Activated B cell treated with CpG ODN at 0.5 μM for 24 hours (primary cell): ENCODE measurements at regions not wholly inside any gene's neighbourhood (a gene's known extent, or its start where the extent isn't known, plus 50 kb on each side); places are given as distances from the start of the nearest gene placed in this dataset.

Experiments used
- ATAC-seq: fragments of 200-7000 bp; cut with Tn5 transposase; one replicate; pipeline ENCODE4 v1.10.0; 2021; ENCODE audit warnings: low read depth, mild to moderate bottlenecking, moderate library complexity
- CTCF ChIA-PET: fragments of 350-600 bp; sonication (Branson Sonifier 250); formaldehyde crosslinking; loops from one replicate; lab custom pipeline; 2021; ENCODE audit warnings: antibody characterized with exemption; lab: Charles Lee
- POLR2A ChIA-PET: fragments of 350-600 bp; sonication (Branson Sonifier 250); formaldehyde crosslinking; loops from one replicate; lab custom pipeline; 2021; ENCODE audit warnings: antibody characterized with exemption; lab: Charles Lee
- DNase-seq: peaks from one replicate; pipeline ENCODE4 v3.0.0; 2022
- H3K27ac Mint-ChIP-seq: one replicate; pipeline ENCODE4 v1.8.0; 2020; ENCODE audit warnings: mixed read lengths
- H3K27me3 Mint-ChIP-seq: one replicate; pipeline ENCODE4 v1.8.0; 2021; ENCODE audit warnings: mixed read lengths
- H3K36me3 Mint-ChIP-seq: one replicate; pipeline ENCODE4 v1.8.0; 2021; ENCODE audit warnings: low read depth, mixed read lengths
- H3K4me1 Mint-ChIP-seq: one replicate; pipeline ENCODE4 v1.8.0; 2021; ENCODE audit warnings: mixed read lengths
- H3K4me3 Mint-ChIP-seq: one replicate; pipeline ENCODE4 v1.8.0; 2020; ENCODE audit warnings: mild to moderate bottlenecking, mixed read lengths
- H3K9me3 Mint-ChIP-seq: one replicate; pipeline ENCODE4 v1.8.0; 2020; ENCODE audit warnings: mixed read lengths
- intact Hi-C: fragments of 100-400 bp; cut with micrococcal nuclease; formaldehyde crosslinking; loops from one replicate; pipeline ENCODE4 v1.15.1; 2024
- TF ChIP-seq, protein P1 (sequence below): fragments of 200-600 bp; IDR thresholded peaks from one replicate; pipeline ENCODE4 v1.8.0; 2022; ENCODE audit warnings: antibody characterized with exemption, mild to moderate bottlenecking

DNA sequence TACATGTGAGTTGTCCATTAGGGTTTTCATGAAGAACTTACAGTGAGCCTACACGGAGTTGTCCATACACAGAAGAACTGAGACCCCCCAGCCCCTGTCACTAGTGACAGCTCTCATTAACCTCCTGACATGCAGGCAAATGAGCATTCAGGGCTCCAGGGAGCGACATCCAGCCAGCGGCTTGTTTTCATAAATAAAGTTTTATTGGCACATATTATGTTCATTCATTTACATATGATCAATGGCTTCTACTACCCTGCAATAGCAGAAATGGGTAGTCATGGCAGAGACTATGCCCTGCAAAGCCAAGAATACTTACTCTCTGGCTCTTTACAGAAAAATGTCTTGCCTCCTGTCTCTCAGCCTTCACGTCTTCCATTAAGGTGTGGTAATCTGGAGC lies 553.5 kb downstream of the EDEM1 start:
- TF ChIP-seq, protein P1, sequence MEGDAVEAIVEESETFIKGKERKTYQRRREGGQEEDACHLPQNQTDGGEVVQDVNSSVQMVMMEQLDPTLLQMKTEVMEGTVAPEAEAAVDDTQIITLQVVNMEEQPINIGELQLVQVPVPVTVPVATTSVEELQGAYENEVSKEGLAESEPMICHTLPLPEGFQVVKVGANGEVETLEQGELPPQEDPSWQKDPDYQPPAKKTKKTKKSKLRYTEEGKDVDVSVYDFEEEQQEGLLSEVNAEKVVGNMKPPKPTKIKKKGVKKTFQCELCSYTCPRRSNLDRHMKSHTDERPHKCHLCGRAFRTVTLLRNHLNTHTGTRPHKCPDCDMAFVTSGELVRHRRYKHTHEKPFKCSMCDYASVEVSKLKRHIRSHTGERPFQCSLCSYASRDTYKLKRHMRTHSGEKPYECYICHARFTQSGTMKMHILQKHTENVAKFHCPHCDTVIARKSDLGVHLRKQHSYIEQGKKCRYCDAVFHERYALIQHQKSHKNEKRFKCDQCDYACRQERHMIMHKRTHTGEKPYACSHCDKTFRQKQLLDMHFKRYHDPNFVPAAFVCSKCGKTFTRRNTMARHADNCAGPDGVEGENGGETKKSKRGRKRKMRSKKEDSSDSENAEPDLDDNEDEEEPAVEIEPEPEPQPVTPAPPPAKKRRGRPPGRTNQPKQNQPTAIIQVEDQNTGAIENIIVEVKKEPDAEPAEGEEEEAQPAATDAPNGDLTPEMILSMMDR: no peak
- ChIA-PET CTCF (no interaction called here), POLR2A (no interaction called here)
- Mint-ChIP-seq H3K27me3 (peaks cover 2% of the 10 kb centered on the region), H3K4me3 (no peak overlapping the region), H3K27ac (no peak overlapping the region), H3K4me1 (no peaks in the 10 kb centered on the region), H3K9me3 (no peaks in the 10 kb centered on the region), H3K36me3 (no peaks in the 10 kb centered on the region)
- ATAC-seq (no peak), DNase-seq (no peak)
- intact Hi-C loops: no loop called here

DNA sequence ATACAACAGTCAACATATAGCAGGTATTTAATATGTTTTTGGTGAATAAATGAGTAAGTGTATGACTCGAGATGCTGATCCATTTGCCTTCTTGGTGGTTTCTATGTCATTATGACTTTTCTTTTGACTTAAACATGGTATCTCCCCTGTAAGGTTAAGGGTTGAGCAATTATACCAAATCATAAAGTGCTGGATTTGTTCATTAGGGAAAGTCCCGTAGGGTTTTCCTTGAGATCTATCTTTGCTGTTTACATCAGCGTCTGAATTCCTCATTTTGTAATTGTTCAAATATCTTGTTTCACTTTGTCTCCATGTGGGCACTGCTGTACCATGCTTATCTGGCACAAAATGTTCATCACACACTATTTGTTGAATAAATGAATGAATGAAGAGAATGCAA lies 562.6 kb downstream of the EDEM1 start:
- no peaks in the 10 kb centered on the region for H3K27me3 Mint-ChIP-seq
- POLR2A ChIA-PET: no interaction called here
- H3K36me3 Mint-ChIP-seq: no peaks in the 10 kb centered on the region
- intact Hi-C loops: no loop called here
- H3K27ac Mint-ChIP-seq: no peak overlapping the region
- no peaks in the 10 kb centered on the region for H3K9me3 Mint-ChIP-seq
- H3K4me3 Mint-ChIP-seq: no peak overlapping the region
- DNase-seq (no peak), ATAC-seq (no peak)
- CTCF ChIA-PET: no interaction called here
- H3K4me1 Mint-ChIP-seq: no peaks in the 10 kb centered on the region
- TF ChIP-seq, protein P1: no peak

DNA sequence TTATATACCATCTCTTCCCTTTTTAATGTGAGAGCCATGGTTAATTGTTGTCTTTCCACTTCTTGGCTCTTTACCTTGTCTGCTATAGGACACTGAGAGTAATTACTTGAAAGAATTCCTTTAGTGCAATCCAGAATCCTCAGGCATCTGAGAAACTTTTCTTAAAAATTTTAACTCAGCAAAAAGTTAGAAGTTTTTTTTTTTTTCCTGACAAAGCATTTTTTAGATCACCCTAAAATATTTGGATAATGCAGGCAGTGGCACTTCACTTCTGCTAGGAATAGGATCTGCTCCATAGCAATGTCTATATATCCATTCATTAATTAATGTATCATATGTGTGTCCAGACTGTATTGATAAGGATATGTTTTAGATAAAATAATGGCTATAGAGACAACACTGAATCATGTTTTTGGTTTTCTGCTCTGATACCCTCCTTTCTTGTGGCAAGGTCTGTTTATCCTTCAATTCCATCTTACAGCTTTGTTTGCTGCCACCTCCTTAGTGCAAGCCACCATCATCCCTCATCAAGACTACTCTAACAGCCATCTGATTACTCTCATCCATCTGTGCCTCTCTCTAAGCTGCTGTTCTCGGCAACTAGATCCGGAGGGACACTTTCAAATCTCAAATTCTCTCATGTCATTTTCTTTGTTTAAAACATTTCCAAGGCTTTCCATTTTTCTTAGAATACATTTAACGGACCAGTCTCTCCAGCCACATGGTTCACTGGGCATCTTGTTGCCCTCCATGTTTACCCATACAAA lies 563.5 kb downstream of the EDEM1 start:
- no peaks in the 10 kb centered on the region for H3K36me3 Mint-ChIP-seq
- ChIA-PET CTCF (no interaction called here), POLR2A (no interaction called here)
- TF ChIP-seq, protein P1: no peak
- intact Hi-C loops: no loop called here
- no peaks in the 10 kb centered on the region for H3K27me3 Mint-ChIP-seq
- no peaks in the 10 kb centered on the region for H3K4me1 Mint-ChIP-seq
- no peak overlapping the region for H3K4me3 Mint-ChIP-seq
- no peak overlapping the region for H3K27ac Mint-ChIP-seq
- no peak for DNase-seq
- ATAC-seq: no peak
- H3K9me3 Mint-ChIP-seq: no peaks in the 10 kb centered on the region

DNA sequence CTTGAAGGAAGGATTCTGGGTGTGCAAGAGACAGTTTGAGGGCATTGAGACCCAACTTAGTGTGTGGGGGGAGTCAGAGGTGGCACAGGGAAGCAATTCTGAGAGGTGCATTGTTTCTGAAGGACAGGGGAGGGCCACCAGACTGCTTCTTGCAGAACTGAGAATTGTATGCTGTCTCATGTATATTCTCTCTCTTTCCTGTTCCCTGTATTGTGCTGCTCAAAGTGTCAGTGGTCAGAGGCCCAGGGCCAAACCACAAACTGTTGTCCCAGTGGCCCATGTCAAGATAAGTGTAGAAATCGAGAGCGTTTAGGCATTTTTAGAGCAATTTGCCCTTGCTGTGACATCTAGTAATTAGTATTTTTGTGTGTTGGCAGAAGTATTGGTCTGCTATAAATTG lies 567.1 kb downstream of the EDEM1 start:
- intact Hi-C loops: no loop called here
- Mint-ChIP-seq H3K27ac (no peak overlapping the region), H3K9me3 (no peaks in the 10 kb centered on the region), H3K4me1 (no peaks in the 10 kb centered on the region), H3K4me3 (no peak overlapping the region), H3K27me3 (no peaks in the 10 kb centered on the region), H3K36me3 (no peaks in the 10 kb centered on the region)
- TF ChIP-seq, protein P1: no peak
- POLR2A ChIA-PET: no interaction called here
- ATAC-seq (no peak), DNase-seq (no peak)
- CTCF ChIA-PET: no interaction called here

DNA sequence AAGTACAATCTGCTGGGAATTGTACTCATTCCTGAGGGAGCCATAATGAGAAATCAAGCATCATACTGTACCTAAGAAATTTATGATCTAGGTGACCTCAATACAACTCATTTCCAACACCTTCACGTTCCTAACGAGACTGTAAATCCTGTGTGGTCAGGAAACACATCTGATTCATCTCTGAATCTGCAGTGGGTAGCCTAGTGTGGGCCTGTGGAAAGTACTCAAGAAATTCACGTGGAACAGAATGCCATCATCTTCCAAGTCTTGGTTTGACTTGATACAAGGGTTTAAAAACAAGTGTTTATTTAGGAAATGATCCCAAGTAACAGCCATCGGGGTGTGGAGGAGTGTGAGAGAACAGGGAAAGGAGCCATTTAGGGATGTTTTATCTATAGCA lies 568.9 kb downstream of the EDEM1 start:
- intact Hi-C loops: no loop called here
- ATAC-seq: no peak
- no peak overlapping the region for H3K27ac Mint-ChIP-seq
- DNase-seq: no peak
- no peaks in the 10 kb centered on the region for H3K27me3 Mint-ChIP-seq
- no peaks in the 10 kb centered on the region for H3K36me3 Mint-ChIP-seq
- H3K9me3 Mint-ChIP-seq: no peaks in the 10 kb centered on the region
- ChIA-PET POLR2A (no interaction called here), CTCF (no interaction called here)
- H3K4me3 Mint-ChIP-seq: no peak overlapping the region
- H3K4me1 Mint-ChIP-seq: no peaks in the 10 kb centered on the region
- TF ChIP-seq, protein P1: no peak
